Hippocampal formation (tissue), 2 donors: ENCODE measurements at regions not wholly inside any gene's neighbourhood (a gene's known extent, or its start where the extent isn't known, plus 50 kb on each side); places are given as distances from the start of the nearest gene placed in this dataset.
A peak's percentile ranks its signal among the peaks of the same experiment; 100 is the strongest.

ENCODE experiments used
- DNase-seq, 2 donors: peaks; one replicate each; lab custom pipeline; 2025; lab: John Stamatoyannopoulos, UW

GRCh38 chr3:107068980-107069379 is 308.3 kb upstream of the CCDC54 start:
- no peak for DNase-seq

DNA sequence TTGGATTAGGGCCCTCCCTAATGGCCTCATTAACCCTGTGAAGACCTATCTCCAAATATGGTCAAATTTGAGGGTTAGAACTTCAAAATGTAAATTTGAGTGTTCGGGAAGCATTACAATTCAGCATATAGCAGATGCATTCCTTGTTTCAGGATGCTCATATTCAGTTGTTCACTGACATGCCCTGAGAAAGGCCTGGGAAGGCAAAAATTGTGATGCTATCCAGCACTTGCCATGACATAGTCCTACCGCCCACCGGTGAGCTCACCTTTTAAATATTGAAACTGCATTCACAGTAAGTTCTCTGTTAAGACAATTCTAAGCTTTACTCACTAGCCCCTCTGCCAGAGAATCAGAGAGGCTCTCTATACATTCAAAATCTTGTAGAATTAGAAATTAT is 300.3 kb upstream of the CCDC54 start:
- no peak for DNase-seq

DNA sequence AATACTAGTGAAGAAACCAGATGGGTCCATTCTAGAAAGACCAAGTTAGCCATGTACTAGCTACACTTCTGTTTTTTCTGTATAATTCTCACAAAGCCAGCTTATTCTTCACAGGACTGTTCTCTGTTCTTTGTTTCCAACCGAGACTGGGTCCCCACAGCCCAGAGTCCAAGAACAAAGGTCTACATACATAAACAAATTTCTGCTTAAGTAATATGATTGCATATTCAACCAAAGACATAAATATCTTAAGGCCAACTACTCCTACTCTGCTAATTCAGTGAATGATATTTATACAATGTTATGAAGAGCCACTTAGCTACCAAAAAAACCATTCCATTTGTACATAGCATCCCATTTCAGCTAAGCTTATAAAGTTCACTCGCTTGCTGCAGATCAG is 299.8 kb upstream of the CCDC54 start:
- peak in 1 of 2 donors; percentile 38 for DNase-seq

DNA sequence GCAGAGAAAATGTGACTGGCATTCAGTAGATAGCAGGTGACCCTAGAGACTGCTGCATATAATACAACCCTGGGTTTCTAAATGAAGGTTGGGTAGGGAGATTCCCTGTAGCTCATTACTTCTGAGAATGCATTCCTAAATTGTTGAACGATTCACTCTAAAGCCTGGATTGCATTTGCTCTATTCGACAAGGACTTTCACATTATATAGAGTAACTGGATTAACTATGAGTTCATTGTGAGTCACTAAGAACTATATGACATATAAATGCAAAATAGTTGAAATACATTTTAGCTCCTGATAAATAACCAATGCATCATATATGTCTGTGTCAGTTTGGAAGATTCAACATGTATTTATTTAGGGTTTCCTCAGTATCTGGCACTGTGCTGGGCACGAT is 294.7 kb upstream of the CCDC54 start:
- no peak for DNase-seq

GRCh38 chr3:107085261-107085660 is 292.0 kb upstream of the CCDC54 start:
- DNase-seq, result no peak

DNA sequence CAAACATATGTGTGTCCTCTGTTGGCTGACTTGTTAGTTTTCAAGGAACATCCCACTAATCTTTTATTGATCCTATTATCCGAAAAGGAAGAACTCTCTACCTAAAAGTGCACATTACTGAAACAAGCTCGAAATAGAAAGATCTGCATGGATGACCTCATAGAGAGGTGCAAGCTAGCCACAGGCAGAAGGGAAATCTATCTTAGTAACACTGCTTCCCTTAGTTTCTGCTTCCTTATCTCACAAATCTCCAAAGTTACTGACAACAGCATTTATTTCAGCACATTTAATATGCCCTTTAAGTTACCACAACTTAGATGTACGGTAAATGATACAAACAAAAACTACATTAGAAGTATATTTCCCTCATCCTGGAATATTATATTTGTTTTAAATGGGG is 285.1 kb upstream of the CCDC54 start:
- DNase-seq, result no peak

DNA sequence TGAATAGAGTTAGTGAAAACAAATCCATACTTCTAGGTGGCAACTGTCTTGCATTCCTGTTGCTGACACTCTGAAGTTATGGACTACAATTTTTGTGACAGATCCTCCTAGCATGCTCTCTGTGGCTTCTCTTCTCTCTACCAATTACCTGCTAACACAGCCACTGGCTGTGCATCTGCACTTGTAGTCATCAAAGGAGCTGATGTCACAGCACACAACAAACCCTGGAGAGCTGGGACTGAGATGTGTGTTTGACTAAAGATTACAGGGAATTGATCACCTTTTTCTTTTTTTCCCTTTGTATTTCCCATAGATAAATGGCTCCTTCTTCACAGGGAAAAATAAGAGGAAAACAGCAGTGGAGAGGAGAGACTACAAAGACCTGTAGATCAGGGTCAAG is 278.4 kb upstream of the CCDC54 start:
- DNase-seq, result no peak

DNA sequence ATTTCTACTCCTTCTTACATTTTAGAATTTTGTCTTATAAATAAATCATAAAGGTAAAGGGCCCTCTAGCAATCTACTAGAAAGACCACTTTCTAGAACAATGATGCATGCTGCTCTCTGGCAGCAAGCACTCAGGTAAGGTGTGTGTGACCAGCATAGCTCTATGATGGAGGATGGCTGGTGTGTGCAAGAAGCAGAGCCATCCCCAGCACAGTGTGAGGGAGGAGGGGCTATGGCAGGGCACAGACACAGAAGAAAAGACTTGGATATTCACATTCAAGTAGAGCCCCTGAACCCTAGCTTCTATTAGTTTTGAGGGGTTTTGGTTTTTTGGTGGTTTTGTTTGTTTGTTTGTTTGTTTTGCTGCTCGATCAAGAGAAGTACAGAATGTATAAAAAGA is 277.1 kb upstream of the CCDC54 start:
- DNase-seq, result no peak

DNA sequence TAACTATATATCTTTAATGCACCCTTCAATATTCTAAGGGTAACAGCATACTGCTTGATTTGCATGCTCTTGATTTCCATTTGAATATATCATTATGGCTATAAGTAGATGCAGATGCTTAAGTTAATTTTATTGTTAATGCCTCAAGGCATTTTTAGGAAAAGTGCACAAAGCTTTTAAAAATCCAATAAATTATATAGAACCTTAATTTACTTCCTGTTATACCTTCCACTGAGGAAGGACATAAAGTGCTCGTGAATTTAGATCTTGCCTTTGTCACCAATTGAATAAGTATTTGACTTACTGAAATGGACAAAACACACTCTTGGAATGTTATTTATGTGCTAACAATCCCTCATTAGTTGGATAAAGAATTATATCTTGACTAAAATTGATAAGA is 276.7 kb upstream of the CCDC54 start:
- no peak for DNase-seq

DNA sequence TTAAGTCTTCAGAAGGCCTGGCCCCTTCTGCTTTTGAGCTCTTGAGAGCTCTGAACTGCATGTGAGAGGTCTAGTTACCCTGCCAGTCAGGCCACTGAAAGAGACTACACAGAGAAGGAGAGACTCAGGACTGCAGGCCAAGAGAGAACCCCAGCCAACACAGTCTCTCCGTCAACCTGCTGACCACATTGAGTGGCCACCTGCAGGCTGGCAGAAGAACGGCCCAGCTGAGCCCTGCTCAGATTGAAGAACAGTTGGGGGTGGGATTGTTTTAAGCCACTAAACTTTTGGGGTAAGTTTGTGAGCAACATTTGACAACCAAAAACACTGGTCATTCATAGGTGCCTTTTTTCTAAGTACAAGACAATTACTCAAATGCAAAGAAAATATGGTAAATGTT is 273.5 kb upstream of the CCDC54 start:
- DNase-seq, result no peak

- no peak for DNase-seq
Measured at GRCh38 chr3:107106316-107106715, 270.9 kb upstream of the CCDC54 start.

DNA sequence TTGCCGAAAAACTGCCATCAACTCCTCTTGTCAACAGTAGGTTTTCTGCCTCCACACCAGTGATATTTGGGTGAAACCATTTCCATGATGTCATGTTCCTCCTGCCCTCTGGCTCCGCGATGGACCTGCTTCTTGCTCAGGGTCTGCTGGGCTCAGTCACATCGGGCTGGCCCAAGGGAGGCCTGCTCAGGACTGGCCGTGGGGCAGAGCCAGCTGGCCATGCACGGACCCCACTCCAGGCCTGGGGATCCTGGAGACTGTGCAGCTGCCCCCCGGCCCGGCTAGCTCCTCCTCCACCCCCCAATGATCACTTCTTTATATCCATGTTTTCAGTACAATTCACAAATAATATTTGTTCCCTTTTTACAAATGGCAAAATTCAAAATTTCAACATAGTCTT is 270.3 kb upstream of the CCDC54 start:
- DNase-seq, result no peak

- no peak for DNase-seq
Measured at GRCh38 chr3:107110596-107111305, 266.5 kb upstream of the CCDC54 start.

GRCh38 chr3:107111872-107112271 is 265.4 kb upstream of the CCDC54 start:
- no peak for DNase-seq

- no peak for DNase-seq
Measured at GRCh38 chr3:107112356-107112755, 264.9 kb upstream of the CCDC54 start.

- no peak for DNase-seq
Measured at GRCh38 chr3:107116251-107116650, 261.0 kb upstream of the CCDC54 start.

DNA sequence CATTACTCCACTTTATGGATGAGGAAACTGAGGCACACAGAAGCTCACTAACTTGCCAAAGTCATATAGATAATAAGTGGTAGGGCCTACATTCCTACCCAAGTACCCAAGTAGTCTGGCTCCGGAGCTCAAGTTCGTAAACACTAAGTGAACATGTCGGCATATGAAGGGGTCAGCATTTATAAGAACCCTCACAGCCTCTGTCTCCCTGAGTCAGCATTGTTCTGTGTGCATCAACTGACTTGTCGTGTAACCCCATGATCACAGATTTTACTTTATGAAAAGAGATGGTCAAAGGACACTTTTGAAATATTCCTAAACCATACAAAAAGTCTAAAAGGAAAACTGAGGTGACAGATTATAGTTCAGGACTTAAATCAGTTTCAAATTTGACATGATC is 260.1 kb upstream of the CCDC54 start:
- no peak for DNase-seq

GRCh38 chr3:107117922-107118536 is 259.2 kb upstream of the CCDC54 start:
- DNase-seq, result peak; percentile 55 to 87

DNA sequence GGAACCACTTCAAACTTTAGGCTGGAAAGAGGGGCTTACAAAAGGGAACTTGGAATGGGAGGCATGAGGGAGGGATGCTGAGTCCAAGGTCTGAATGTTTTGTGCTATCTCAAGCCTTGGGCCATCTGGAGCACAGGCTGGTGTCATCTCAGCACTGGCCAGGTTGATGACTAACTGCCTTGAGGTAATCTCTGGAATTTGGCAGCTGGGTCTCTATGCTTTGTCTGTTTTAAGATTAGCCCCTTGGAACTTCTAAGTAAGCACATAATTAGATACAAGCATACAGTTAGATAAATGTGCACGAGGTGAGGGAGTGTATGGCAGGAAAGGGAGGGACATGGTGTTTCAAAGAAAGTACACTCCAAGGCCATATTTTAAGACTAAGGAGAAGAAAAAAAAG is 252.4 kb upstream of the CCDC54 start:
- no peak for DNase-seq

DNA sequence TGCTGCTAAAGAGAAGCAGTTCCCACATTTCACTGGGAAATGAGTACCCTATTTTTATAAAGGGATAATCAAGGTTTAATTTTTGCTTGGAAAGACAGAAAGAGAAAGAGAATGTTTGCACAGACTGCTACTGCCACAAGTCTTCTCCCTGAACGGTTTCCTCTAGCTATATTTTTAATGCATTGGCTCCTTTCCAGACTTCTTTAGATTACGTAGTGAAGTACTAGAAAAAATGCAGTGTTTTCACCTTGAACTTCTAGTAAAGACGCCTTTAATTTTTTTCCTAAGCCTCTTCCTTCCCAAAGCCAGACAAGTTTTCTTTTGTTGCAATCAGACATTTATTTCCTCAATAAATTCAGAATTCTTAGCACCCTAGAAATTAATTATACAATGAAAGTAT is 248.3 kb upstream of the CCDC54 start:
- DNase-seq, result no peak

GRCh38 chr3:107130089-107130700 is 247.0 kb upstream of the CCDC54 start:
- no peak for DNase-seq

- DNase-seq, result no peak
Measured at GRCh38 chr3:107132674-107133073, 244.6 kb upstream of the CCDC54 start.

GRCh38 chr3:107133891-107134290 is 243.3 kb upstream of the CCDC54 start:
- DNase-seq, result no peak

DNA sequence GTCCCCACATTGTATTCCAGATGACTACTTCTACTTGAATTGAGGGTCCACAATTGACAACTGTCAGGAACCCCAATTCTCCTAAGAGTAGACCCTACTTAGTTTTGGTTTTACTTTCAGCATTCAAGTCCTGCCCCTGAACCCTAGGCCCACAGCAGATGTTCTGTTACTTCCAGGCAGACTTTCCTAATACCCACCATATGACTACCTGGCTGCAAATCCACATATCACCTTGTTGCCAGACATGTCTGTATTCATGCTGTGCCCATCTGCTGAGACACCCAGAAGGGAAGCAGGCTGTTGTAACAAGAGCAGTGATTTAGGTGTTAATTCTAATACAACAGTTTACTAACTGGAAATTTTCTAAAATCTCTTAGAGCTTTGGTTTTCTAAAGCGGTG is 235.1 kb upstream of the CCDC54 start:
- no peak for DNase-seq
